Activated naive CD4-positive, alpha-beta T cell treated with anti-CD3 and anti-CD28 coated beads for 36 hours (primary cell): ENCODE measurements at regions not wholly inside any gene's neighbourhood (a gene's known extent, or its start where the extent isn't known, plus 50 kb on each side); places are given as distances from the start of the nearest gene placed in this dataset.

Experiments used
- CTCF ChIA-PET: fragments of 350-600 bp; sonication (Branson Sonifier 250); formaldehyde crosslinking; loops from one replicate; lab custom pipeline; 2021; ENCODE audit warnings: antibody characterized with exemption; lab: Charles Lee
- DNase-seq: peaks from one replicate; pipeline ENCODE4 v3.0.0-alpha.2; 2020
- H3K27ac Mint-ChIP-seq: one replicate; pipeline ENCODE4 v1.8.0; 2021; ENCODE audit warnings: mild to moderate bottlenecking, mixed read lengths
- H3K27me3 Mint-ChIP-seq: one replicate; pipeline ENCODE4 v1.8.0; 2021; ENCODE audit warnings: low read depth, mixed read lengths
- H3K36me3 Mint-ChIP-seq: one replicate; pipeline ENCODE4 v1.8.0; 2021; ENCODE audit warnings: low read depth, mixed read lengths
- H3K4me1 Mint-ChIP-seq: one replicate; pipeline ENCODE4 v1.8.0; 2021; ENCODE audit warnings: low read depth, mixed read lengths
- H3K4me3 Mint-ChIP-seq: one replicate; pipeline ENCODE4 v1.8.0; 2021; ENCODE audit warnings: mild to moderate bottlenecking, moderate library complexity, mixed read lengths
- H3K9me3 Mint-ChIP-seq: one replicate; pipeline ENCODE4 v1.8.0; 2021; ENCODE audit warnings: mixed read lengths
- intact Hi-C: fragments of 100-400 bp; cut with micrococcal nuclease; formaldehyde crosslinking; loops from one replicate; pipeline ENCODE4 v1.15.1; 2023

- H3K27ac Mint-ChIP-seq = no peak overlapping the region
- H3K27me3 Mint-ChIP-seq = peaks cover 22% of the 10 kb centered on the region
- H3K4me1 Mint-ChIP-seq = no peaks in the 10 kb centered on the region
- CTCF ChIA-PET = no interaction called here
- no peaks in the 10 kb centered on the region for H3K9me3 Mint-ChIP-seq
- no peak overlapping the region for H3K4me3 Mint-ChIP-seq
- no peak for DNase-seq
- H3K36me3 Mint-ChIP-seq = no peaks in the 10 kb centered on the region
- intact Hi-C loops = no loop called here
Observed at GRCh38 chr1:227399152-227399730, 80.9 kb upstream of the CDC42BPA start.

GRCh38 chr1:227397354-227397978, 79.2 kb upstream of the CDC42BPA start:
- Mint-ChIP-seq H3K27me3 (peaks cover 19% of the 10 kb centered on the region), H3K9me3 (no peaks in the 10 kb centered on the region), H3K27ac (no peak overlapping the region), H3K4me3 (no peak overlapping the region), H3K4me1 (no peaks in the 10 kb centered on the region), H3K36me3 (no peaks in the 10 kb centered on the region)
- CTCF ChIA-PET = interaction anchor here (0.9 kb wide), 1 partner anchor 30 kb away, joined by 3 read pairs; no protein-coding TSS in a partner anchor
- intact Hi-C loops = no loop called here
- no peak for DNase-seq

- H3K4me1 Mint-ChIP-seq = no peaks in the 10 kb centered on the region
- intact Hi-C loops = no loop called here
Observed at GRCh38 chr1:227396539-227397353, 78.5 kb upstream of the CDC42BPA start.

GRCh38 chr1:227395426-227396028, 77.2 kb upstream of the CDC42BPA start:
- CTCF ChIA-PET = interaction anchor here (0.6 kb wide), 1 partner anchor 368 kb away, joined by 4 read pairs; no protein-coding TSS in a partner anchor
- intact Hi-C loops = no loop called here
- DNase-seq = no peak
- H3K36me3 Mint-ChIP-seq = no peaks in the 10 kb centered on the region
- no peaks in the 10 kb centered on the region for H3K9me3 Mint-ChIP-seq
- peaks cover 7% of the 10 kb centered on the region for H3K27me3 Mint-ChIP-seq
- H3K4me1 Mint-ChIP-seq = no peaks in the 10 kb centered on the region
- H3K27ac Mint-ChIP-seq = no peak overlapping the region
- H3K4me3 Mint-ChIP-seq = no peak overlapping the region

More at GRCh38 chr1:227396539-227397353, 78.5 kb upstream of the CDC42BPA start:
- DNase-seq = no peak
- Mint-ChIP-seq H3K9me3 (no peaks in the 10 kb centered on the region), H3K4me3 (no peak overlapping the region), H3K27ac (no peak overlapping the region), H3K27me3 (peaks cover 13% of the 10 kb centered on the region), H3K36me3 (no peaks in the 10 kb centered on the region)
- CTCF ChIA-PET = no interaction called here

GRCh38 chr1:227392984-227393764, 74.9 kb upstream of the CDC42BPA start:
- CTCF ChIA-PET = no interaction called here
- Mint-ChIP-seq H3K36me3 (no peaks in the 10 kb centered on the region), H3K27me3 (peaks cover 7% of the 10 kb centered on the region), H3K4me1 (no peaks in the 10 kb centered on the region), H3K9me3 (no peaks in the 10 kb centered on the region), H3K27ac (no peak overlapping the region), H3K4me3 (no peak overlapping the region)
- intact Hi-C loops = no loop called here
- DNase-seq = no peak

- CTCF ChIA-PET = interaction anchor here (0.7 kb wide), 1 partner anchor 14 kb away, joined by 3 read pairs; no protein-coding TSS in a partner anchor
- no peaks in the 10 kb centered on the region for H3K36me3 Mint-ChIP-seq
- no peaks in the 10 kb centered on the region for H3K9me3 Mint-ChIP-seq
- no peak overlapping the region for H3K4me3 Mint-ChIP-seq
- no peak for DNase-seq
- H3K27me3 Mint-ChIP-seq = peaks cover 4% of the 10 kb centered on the region
- H3K4me1 Mint-ChIP-seq = no peaks in the 10 kb centered on the region
- no peak overlapping the region for H3K27ac Mint-ChIP-seq
- intact Hi-C loops = no loop called here
Observed at GRCh38 chr1:227391879-227392278, 73.6 kb upstream of the CDC42BPA start.

GRCh38 chr1:227391211-227391610, 72.9 kb upstream of the CDC42BPA start:
- no peak overlapping the region for H3K4me3 Mint-ChIP-seq
- intact Hi-C loops = no loop called here
- no peaks in the 10 kb centered on the region for H3K4me1 Mint-ChIP-seq
- CTCF ChIA-PET = no interaction called here
- no peak for DNase-seq
- peaks cover 4% of the 10 kb centered on the region for H3K27me3 Mint-ChIP-seq
- H3K9me3 Mint-ChIP-seq = no peaks in the 10 kb centered on the region
- no peaks in the 10 kb centered on the region for H3K36me3 Mint-ChIP-seq
- H3K27ac Mint-ChIP-seq = no peak overlapping the region

GRCh38 chr1:227390525-227390924, 72.2 kb upstream of the CDC42BPA start:
- Mint-ChIP-seq H3K27ac (no peak overlapping the region), H3K4me3 (no peak overlapping the region), H3K4me1 (no peaks in the 10 kb centered on the region), H3K36me3 (no peaks in the 10 kb centered on the region), H3K27me3 (peaks cover 4% of the 10 kb centered on the region), H3K9me3 (no peaks in the 10 kb centered on the region)
- no peak for DNase-seq
- intact Hi-C loops = no loop called here
- CTCF ChIA-PET = no interaction called here

GRCh38 chr1:227388214-227389168, 70.2 kb upstream of the CDC42BPA start:
- H3K9me3 Mint-ChIP-seq = no peaks in the 10 kb centered on the region
- CTCF ChIA-PET = interaction anchor here (0.5 kb wide), 1 partner anchor 137 kb away, joined by 4 read pairs; no protein-coding TSS in a partner anchor
- H3K27me3 Mint-ChIP-seq = peaks cover 2% of the 10 kb centered on the region
- no peak overlapping the region for H3K4me3 Mint-ChIP-seq
- H3K27ac Mint-ChIP-seq = no peak overlapping the region
- H3K36me3 Mint-ChIP-seq = no peaks in the 10 kb centered on the region
- H3K4me1 Mint-ChIP-seq = no peaks in the 10 kb centered on the region
- DNase-seq = no peak
- intact Hi-C loops = no loop called here

GRCh38 chr1:227379555-227379892, 61.2 kb upstream of the CDC42BPA start:
- CTCF ChIA-PET = no interaction called here
- no peaks in the 10 kb centered on the region for H3K9me3 Mint-ChIP-seq
- intact Hi-C loops = no loop called here
- no peak overlapping the region for H3K27ac Mint-ChIP-seq
- H3K4me3 Mint-ChIP-seq = no peak overlapping the region
- no peak for DNase-seq
- H3K4me1 Mint-ChIP-seq = no peaks in the 10 kb centered on the region
- H3K36me3 Mint-ChIP-seq = no peaks in the 10 kb centered on the region
- peaks cover 15% of the 10 kb centered on the region for H3K27me3 Mint-ChIP-seq

- no peak for DNase-seq
- H3K27ac Mint-ChIP-seq = no peak overlapping the region
- CTCF ChIA-PET = no interaction called here
- no peaks in the 10 kb centered on the region for H3K4me1 Mint-ChIP-seq
- intact Hi-C loops = no loop called here
- H3K4me3 Mint-ChIP-seq = no peak overlapping the region
- no peaks in the 10 kb centered on the region for H3K9me3 Mint-ChIP-seq
- peaks cover 15% of the 10 kb centered on the region for H3K27me3 Mint-ChIP-seq
- no peaks in the 10 kb centered on the region for H3K36me3 Mint-ChIP-seq
Observed at GRCh38 chr1:227378871-227379554, 60.7 kb upstream of the CDC42BPA start.
